PC-3 (cell line): ENCODE measurements at regions not wholly inside any gene's neighbourhood (a gene's known extent, or its start where the extent isn't known, plus 50 kb on each side); places are given as distances from the start of the nearest gene placed in this dataset.

ENCODE experiments used
- ATAC-seq: fragments of 200-7000 bp; cut with Tn5 transposase; 2 replicates; pipeline ENCODE4 v1.9.1; 2020; ENCODE audit warnings: mild to moderate bottlenecking, moderate library complexity
- BruUV-seq: library from RNA; stranded (reverse); fragments of 400-500 nt; replicated peaks from 2 replicates; lab custom pipeline; 2021; lab: Mats Ljungman, UMichigan
- CTCF ChIA-PET: fragments of 300-600 bp; sonication (Branson Sonifier 250); formaldehyde crosslinking; loops from one replicate; lab custom pipeline; 2022; ENCODE audit warnings: antibody characterized with exemption; lab: Charles Lee
- POLR2A ChIA-PET: fragments of 300-600 bp; sonication (Branson Sonifier 250); formaldehyde crosslinking; loops from one replicate; lab custom pipeline; 2022; ENCODE audit warnings: antibody characterized with exemption; ENCODE audit not compliant: unreplicated experiment; lab: Charles Lee
- DNase-seq: peaks from one replicate; pipeline ENCODE4 v3.0.0-alpha.2; 2015
- H2AFZ ChIP-seq: fragments of 300-600 bp; sonication (generic); 2 replicates; pipeline ENCODE4 v1.6.0; 2016; ENCODE audit warnings: antibody characterized with exemption, low read length
- H3F3A ChIP-seq: fragments of 300-600 bp; sonication (generic); one replicate; pipeline ENCODE4 v1.6.0; 2017; ENCODE audit warnings: antibody characterized with exemption, low read length, control low read depth, mild to moderate bottlenecking; ENCODE audit not compliant: unreplicated experiment
- H3K27ac ChIP-seq: fragments of 300-600 bp; sonication (generic); 2 replicates; pipeline ENCODE4 v1.5.1; 2016; ENCODE audit warnings: mild to moderate bottlenecking, low read length
- H3K27me3 ChIP-seq: fragments of 300-600 bp; sonication (generic); 2 replicates; pipeline ENCODE4 v1.6.1; 2016; ENCODE audit warnings: low read length, mixed read lengths
- H3K36me3 ChIP-seq: fragments of 300-600 bp; sonication (generic); 2 replicates; pipeline ENCODE4 v1.6.1; 2016; ENCODE audit warnings: low read depth, mixed run types, low read length, mixed read lengths
- H3K4me1 ChIP-seq: fragments of 300-600 bp; sonication (generic); 2 replicates; pipeline ENCODE4 v1.5.1; 2016; ENCODE audit warnings: low read length; ENCODE audit not compliant: insufficient read depth
- H3K4me2 ChIP-seq: fragments of 300-600 bp; sonication (generic); 2 replicates; pipeline ENCODE4 v1.6.0; 2016; ENCODE audit warnings: low read length
- H3K4me3 ChIP-seq: fragments of 300-600 bp; sonication (generic); 2 replicates; pipeline ENCODE4 v1.5.1; 2016; ENCODE audit warnings: mild to moderate bottlenecking, low read length, mixed read lengths
- H3K79me2 ChIP-seq: fragments of 300-600 bp; sonication (generic); 2 replicates; pipeline ENCODE4 v1.6.1; 2017; ENCODE audit warnings: low read length, mixed read lengths
- H3K9ac ChIP-seq: fragments of 300-600 bp; sonication (generic); 2 replicates; pipeline ENCODE4 v1.6.0; 2016; ENCODE audit warnings: mild to moderate bottlenecking, low read length
- H3K9me2 ChIP-seq: fragments of 300-600 bp; sonication (generic); replicated peaks from 2 replicates; pipeline ENCODE4 v1.6.1; 2016; ENCODE audit warnings: mixed run types, low read length, mixed read lengths
- H3K9me3 ChIP-seq: fragments of 300-600 bp; sonication (generic); 2 replicates; pipeline ENCODE4 v1.6.1; 2016; ENCODE audit warnings: low read length, mixed read lengths
- H4K20me1 ChIP-seq: fragments of 300-600 bp; sonication (generic); 2 replicates; pipeline ENCODE4 v1.6.1; 2016; ENCODE audit warnings: low read length, mixed read lengths
- EZH2 ChIP-seq: fragments of 300-600 bp; sonication (generic); IDR thresholded peaks from one replicate; pipeline ENCODE4 v1.6.1; 2017; ENCODE audit warnings: antibody characterized with exemption, mild to moderate bottlenecking, low read length; ENCODE audit not compliant: unreplicated experiment
- EZH2phosphoT487 ChIP-seq: fragments of 300-600 bp; sonication (generic); IDR thresholded peaks from 2 replicates; pipeline ENCODE4 v1.6.1; 2018; ENCODE audit warnings: mild to moderate bottlenecking, antibody characterized with exemption, low read length, borderline replicate concordance
- intact Hi-C: fragments of 100-400 bp; cut with micrococcal nuclease; formaldehyde crosslinking; loops from 2 replicates; pipeline ENCODE4 v1.9.0; 2023
- TF ChIP-seq, protein P1 (sequence below): fragments of 300-600 bp; sonication (generic); conservative IDR thresholded peaks from 2 replicates; pipeline ENCODE4 v1.5.1; 2017; ENCODE audit warnings: antibody characterized with exemption, low read depth, mild to moderate bottlenecking, low read length

DNA sequence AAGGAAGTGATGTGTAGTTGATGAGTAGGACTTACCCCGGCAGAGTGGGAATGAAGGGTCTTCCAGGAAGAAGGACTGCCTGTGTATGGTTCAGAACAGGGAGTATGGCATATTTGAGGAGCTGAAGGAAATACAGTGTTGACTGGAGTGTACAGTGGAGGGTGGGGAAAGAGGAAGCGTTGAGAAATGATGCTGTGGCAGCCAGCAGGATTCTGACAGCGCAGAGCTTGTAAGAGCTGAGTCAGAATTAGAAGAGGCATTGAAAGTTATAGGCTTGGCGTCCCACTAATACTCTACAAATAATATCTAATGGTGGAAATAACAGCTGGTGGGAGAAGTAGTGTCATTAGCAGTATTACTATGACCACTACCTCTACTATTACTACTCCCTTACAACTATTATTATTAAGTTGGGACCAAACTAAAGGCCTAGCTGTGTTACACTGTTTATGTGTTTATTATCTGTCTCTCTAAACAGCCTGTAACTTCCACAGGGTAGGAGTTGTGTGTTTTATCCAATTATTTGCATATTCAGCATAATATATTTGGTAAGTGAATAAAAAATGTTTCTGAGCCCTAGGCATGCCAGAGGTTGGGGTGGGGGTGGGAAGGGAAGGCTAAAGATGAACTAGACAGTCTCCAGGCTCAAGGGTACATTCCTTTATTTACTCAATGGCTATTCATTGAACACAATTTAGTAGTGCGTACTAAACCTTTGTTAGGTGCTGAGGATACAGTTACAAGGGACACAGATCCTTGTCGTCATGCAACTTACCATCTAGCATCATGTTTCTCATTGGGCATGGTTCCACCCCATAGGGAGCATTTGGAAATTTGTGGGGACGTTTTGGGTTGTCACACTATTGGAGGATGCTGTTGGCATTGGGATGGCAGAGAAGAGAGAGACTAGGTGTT is 428.8 kb upstream of the ONECUT1 start:
- H2AFZ ChIP-seq: no peak overlapping the region
- no peaks in the 10 kb centered on the region for H3K27me3 ChIP-seq
- DNase-seq (no peak), ATAC-seq (no peak)
- H3K9me3 ChIP-seq: no peaks in the 10 kb centered on the region
- BruUV-seq: no TSS peak
- H3F3A ChIP-seq: no peaks in the 10 kb centered on the region
- no peak overlapping the region for H3K9ac ChIP-seq
- intact Hi-C loops: no loop called here
- H3K79me2 ChIP-seq: no peaks in the 10 kb centered on the region
- H3K27ac ChIP-seq: no peak overlapping the region
- no peaks in the 10 kb centered on the region for H3K36me3 ChIP-seq
- no peak for TF ChIP-seq EZH2
- TF ChIP-seq, protein P1, sequence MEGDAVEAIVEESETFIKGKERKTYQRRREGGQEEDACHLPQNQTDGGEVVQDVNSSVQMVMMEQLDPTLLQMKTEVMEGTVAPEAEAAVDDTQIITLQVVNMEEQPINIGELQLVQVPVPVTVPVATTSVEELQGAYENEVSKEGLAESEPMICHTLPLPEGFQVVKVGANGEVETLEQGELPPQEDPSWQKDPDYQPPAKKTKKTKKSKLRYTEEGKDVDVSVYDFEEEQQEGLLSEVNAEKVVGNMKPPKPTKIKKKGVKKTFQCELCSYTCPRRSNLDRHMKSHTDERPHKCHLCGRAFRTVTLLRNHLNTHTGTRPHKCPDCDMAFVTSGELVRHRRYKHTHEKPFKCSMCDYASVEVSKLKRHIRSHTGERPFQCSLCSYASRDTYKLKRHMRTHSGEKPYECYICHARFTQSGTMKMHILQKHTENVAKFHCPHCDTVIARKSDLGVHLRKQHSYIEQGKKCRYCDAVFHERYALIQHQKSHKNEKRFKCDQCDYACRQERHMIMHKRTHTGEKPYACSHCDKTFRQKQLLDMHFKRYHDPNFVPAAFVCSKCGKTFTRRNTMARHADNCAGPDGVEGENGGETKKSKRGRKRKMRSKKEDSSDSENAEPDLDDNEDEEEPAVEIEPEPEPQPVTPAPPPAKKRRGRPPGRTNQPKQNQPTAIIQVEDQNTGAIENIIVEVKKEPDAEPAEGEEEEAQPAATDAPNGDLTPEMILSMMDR: no peak
- TF ChIP-seq EZH2phosphoT487: no peak
- ChIA-PET CTCF (no interaction called here), POLR2A (no interaction called here)
- no peak overlapping the region for H3K4me2 ChIP-seq
- H3K4me3 ChIP-seq: no peak overlapping the region
- H3K4me1 ChIP-seq: no peaks in the 10 kb centered on the region
- H4K20me1 ChIP-seq: no peaks in the 10 kb centered on the region
- H3K9me2 ChIP-seq: no peaks in the 10 kb centered on the region

GRCh38 chr15:53216036-53216435 is 425.9 kb upstream of the ONECUT1 start:
- H3K4me2 ChIP-seq: no peak overlapping the region
- no peaks in the 10 kb centered on the region for H3K9me3 ChIP-seq
- no peaks in the 10 kb centered on the region for H3K27me3 ChIP-seq
- H3K4me1 ChIP-seq: no peaks in the 10 kb centered on the region
- H2AFZ ChIP-seq: no peak overlapping the region
- no peaks in the 10 kb centered on the region for H3K36me3 ChIP-seq
- TF ChIP-seq, protein P1: no peak
- TF ChIP-seq EZH2phosphoT487 (no peak), EZH2 (no peak)
- no peaks in the 10 kb centered on the region for H3K9me2 ChIP-seq
- BruUV-seq: no TSS peak
- no peak for ATAC-seq
- ChIA-PET CTCF (no interaction called here), POLR2A (no interaction called here)
- H3K27ac ChIP-seq: no peak overlapping the region
- no peak overlapping the region for H3K9ac ChIP-seq
- no peak for DNase-seq
- H3K79me2 ChIP-seq: no peaks in the 10 kb centered on the region
- intact Hi-C loops: no loop called here
- H3K4me3 ChIP-seq: no peak overlapping the region
- no peaks in the 10 kb centered on the region for H3F3A ChIP-seq
- no peaks in the 10 kb centered on the region for H4K20me1 ChIP-seq

DNA sequence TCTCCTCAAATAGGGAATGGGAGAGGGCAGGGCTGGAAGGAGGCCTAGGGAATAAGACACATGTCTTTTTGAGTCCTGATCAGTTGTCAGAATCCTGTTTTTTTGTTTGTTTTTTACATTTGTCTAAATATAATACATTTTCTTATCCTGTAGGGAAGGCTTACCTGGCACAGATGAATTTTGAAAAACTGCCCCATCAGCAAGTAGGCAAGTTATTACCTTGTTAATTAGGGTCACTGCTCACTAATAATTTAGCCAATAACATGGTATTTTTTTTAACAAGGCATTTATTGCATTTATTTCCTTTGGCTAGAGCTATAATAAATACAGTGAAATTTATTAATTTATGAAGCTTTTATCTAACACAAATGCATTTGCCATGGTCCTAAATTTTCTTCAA is 423.2 kb upstream of the ONECUT1 start:
- CTCF ChIA-PET: no interaction called here
- no peaks in the 10 kb centered on the region; the same call in 1 of the 2 replicates for H3K4me1 ChIP-seq
- TF ChIP-seq EZH2 (no peak), EZH2phosphoT487 (no peak)
- TF ChIP-seq, protein P1: no peak
- H3F3A ChIP-seq: no peaks in the 10 kb centered on the region
- DNase-seq (no peak), ATAC-seq (no peak)
- H3K79me2 ChIP-seq: no peaks in the 10 kb centered on the region
- no peaks in the 10 kb centered on the region for H3K27me3 ChIP-seq
- H4K20me1 ChIP-seq: no peaks in the 10 kb centered on the region
- H3K9ac ChIP-seq: no peak overlapping the region
- no peaks in the 10 kb centered on the region for H3K36me3 ChIP-seq
- intact Hi-C loops: no loop called here
- H3K4me3 ChIP-seq: no peak overlapping the region
- BruUV-seq: no TSS peak
- POLR2A ChIA-PET: no interaction called here
- H3K9me2 ChIP-seq: no peaks in the 10 kb centered on the region
- H3K4me2 ChIP-seq: no peak overlapping the region
- H3K27ac ChIP-seq: no peak overlapping the region
- no peak overlapping the region for H2AFZ ChIP-seq
- no peaks in the 10 kb centered on the region for H3K9me3 ChIP-seq
